VCaP (cell line): ENCODE measurements at regions not wholly inside any gene's neighbourhood (a gene's known extent, or its start where the extent isn't known, plus 50 kb on each side); places are given as distances from the start of the nearest gene placed in this dataset.

ENCODE experiments used
- H3K27ac ChIP-seq: fragments of 450-650 bp; 2 replicates; pipeline ENCODE4 v1.5.1; 2017
- TF ChIP-seq, protein P1 (sequence below): fragments of 450-650 bp; conservative IDR thresholded peaks from 2 replicates; pipeline ENCODE4 v1.5.1; 2017; ENCODE audit warnings: mild to moderate bottlenecking, moderate library complexity

DNA sequence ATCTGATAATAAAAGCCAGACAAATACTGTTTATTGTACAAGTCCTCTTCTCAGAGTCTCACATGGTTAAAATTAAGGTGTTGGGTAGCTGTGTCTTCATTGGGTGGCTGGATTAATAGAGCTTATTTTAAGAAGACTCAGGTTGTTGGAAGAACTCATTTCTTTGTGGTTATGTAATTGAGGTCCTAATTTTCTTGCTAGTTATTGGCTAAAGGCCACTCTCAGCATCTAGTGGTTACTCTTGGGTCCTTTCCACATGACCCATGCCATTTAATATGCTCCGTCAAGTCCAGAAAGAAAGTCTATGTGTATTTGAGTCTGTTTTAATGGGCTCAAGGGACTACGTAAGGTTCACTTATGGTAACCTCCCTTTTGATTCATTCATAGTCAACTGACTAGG is 1668.6 kb upstream of the AGA start:
- no peak overlapping the region for H3K27ac ChIP-seq
- TF ChIP-seq, protein P1, sequence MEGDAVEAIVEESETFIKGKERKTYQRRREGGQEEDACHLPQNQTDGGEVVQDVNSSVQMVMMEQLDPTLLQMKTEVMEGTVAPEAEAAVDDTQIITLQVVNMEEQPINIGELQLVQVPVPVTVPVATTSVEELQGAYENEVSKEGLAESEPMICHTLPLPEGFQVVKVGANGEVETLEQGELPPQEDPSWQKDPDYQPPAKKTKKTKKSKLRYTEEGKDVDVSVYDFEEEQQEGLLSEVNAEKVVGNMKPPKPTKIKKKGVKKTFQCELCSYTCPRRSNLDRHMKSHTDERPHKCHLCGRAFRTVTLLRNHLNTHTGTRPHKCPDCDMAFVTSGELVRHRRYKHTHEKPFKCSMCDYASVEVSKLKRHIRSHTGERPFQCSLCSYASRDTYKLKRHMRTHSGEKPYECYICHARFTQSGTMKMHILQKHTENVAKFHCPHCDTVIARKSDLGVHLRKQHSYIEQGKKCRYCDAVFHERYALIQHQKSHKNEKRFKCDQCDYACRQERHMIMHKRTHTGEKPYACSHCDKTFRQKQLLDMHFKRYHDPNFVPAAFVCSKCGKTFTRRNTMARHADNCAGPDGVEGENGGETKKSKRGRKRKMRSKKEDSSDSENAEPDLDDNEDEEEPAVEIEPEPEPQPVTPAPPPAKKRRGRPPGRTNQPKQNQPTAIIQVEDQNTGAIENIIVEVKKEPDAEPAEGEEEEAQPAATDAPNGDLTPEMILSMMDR: no peak

DNA sequence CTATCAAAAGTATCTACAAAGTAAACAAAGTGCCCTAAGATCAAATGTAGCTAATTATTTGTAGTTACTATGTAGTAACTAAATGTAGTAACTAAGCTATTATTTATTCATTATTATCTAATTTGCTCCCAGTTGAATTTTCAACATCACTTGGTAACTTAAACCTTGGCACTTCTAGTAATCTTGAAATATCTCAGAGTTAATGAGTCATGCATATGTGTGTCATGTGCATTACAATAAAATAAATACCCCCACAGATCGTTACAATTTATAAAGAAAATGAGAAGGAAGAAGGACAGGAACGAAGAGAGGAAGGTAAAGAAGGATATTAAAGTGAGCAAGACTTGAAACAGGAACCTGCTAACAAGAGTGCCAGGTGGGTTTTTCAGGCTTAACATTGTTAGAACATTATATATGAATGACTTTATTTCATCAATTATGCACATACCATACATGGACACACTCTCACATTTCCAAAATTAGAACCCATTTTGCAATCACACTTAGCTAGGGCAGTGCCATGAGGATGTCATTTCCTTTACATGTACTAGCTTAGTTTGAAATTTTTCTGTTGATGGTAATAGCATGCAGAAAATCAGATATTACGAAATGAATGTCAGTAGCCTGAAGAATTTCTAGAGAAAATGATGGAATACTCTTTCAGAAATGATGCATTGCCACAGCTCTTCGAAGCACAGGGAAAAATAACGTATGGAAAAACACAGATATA is 1670.4 kb upstream of the AGA start:
- TF ChIP-seq, protein P1: no peak

DNA sequence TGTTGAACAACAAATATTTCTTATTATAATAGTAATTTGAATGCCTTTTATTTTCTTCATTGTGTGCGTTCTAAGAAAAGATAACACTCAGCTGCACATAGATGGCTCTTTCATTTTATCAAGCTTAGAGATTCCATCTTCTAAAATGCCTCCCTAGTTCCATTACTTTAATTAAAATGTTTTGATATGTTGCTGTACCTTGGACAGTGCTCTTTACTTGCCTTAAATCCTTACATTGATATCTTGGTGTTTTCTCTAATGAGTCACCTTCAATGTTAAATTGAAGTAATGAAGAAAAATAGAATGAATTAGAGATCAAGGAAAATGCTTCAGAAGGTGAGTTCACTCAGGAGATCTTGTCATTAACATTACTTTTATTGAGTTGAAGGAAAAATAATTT is 1672.4 kb upstream of the AGA start:
- H3K27ac ChIP-seq: no peak overlapping the region
- TF ChIP-seq, protein P1: no peak

More for the DNA sequence above, 1670.4 kb upstream of the AGA start:
- H3K27ac ChIP-seq: no peak overlapping the region

GRCh38 chr4:179116011-179116410 is 1673.8 kb upstream of the AGA start:
- H3K27ac ChIP-seq: no peak overlapping the region
- TF ChIP-seq, protein P1: no peak

GRCh38 chr4:179116581-179116980 is 1674.3 kb upstream of the AGA start:
- TF ChIP-seq, protein P1: no peak
- H3K27ac ChIP-seq: no peak overlapping the region

DNA sequence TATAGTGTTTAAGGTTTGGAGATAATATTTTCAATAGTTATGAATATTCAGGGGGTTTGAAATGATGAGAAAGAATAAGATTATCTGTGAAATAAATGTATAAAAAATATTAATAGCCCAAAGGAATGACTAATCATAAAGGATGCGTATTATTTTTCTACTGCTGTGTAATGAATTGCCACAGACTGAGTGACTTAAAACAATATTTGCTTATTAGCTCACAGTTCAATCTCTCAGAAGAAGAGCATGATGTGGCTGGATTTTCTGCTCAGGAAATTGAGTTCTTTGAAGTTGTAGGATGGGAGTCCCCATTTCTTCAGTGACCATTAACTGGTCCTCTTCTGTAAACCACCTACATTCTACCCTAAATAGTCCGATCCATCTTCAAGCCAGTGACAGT is 1680.8 kb upstream of the AGA start:
- H3K27ac ChIP-seq: no peak overlapping the region
- TF ChIP-seq, protein P1: no peak

DNA sequence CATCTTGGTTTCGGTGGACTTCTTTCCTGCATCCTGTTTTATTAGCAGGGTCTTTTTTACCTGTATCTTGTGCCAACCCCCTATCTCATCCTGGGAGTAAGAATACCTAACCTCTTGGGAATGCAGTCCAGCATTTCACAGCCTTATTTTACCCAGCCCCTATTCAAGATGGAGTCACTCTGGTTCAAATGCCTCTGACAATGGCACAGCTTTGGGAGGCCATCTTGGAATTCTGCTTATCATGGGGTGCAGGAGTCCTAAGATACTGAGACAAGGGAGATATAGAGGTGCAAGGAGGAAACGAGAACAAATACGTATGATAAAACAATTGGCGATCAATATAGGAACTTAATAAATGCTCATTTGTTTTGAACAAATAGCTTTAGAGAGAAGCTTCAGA is 1682.2 kb upstream of the AGA start:
- TF ChIP-seq, protein P1: no peak
- H3K27ac ChIP-seq: no peak overlapping the region
